ENCODE measurements at regions not wholly inside any gene's neighbourhood (a gene's known extent, or its start where the extent isn't known, plus 50 kb on each side); places are given as distances from the start of the nearest gene placed in this dataset.

GRCh38 chr3:117562000-117562399 is 852.4 kb downstream of the TUSC7 start:
- Histone ChIP-seq H3K9me2 (no peaks in the 10 kb centered on the region), H3K27me3 (ENCODE audit: insufficient read depth) (no peaks in the 10 kb centered on the region), H3K9ac (no peak overlapping the region), H3K4me3 (ENCODE audit: low read depth in 2 of 2, low read length in 1 of 2) (no peak overlapping the region), H3K36me3 (replicated peaks in 1 of 2; ENCODE audit: control insufficient read depth in 1 of 2, insufficient read depth in 2 of 2, low read length in 1 of 2) (no peaks in the 10 kb centered on the region), H3F3A (replicated peaks; ENCODE audit: insufficient read depth) (no peaks in the 10 kb centered on the region), H3K4me2 (no peak overlapping the region), H2AFZ (ENCODE audit: low read depth) (no peak overlapping the region), H3K27ac (ENCODE audit: low read depth in 2 of 2, low read length in 1 of 2) (no peak overlapping the region), H3K9me3 (no peaks in the 10 kb centered on the region), H3K4me1 (ENCODE audit: control insufficient read depth in 1 of 2, insufficient read depth in 2 of 2, low read depth in 1 of 2, low read length in 1 of 2) (no peaks in the 10 kb centered on the region; a peak in 1 of 4 replicates), H4K20me1 (ENCODE audit: insufficient read depth) (no peaks in the 10 kb centered on the region), H3K79me2 (ENCODE audit: insufficient read depth) (no peaks in the 10 kb centered on the region)
- ChIA-PET CTCF (interaction anchor here (1.0 to 1.4 kb wide), 2 partner anchors 10 to 27 kb away, joined by 3 read pairs; no protein-coding TSS in a partner anchor), POLR2A (no interaction called here)
- TF ChIP-seq RXRA (IDR thresholded peaks at IDR 0.05; ENCODE audit: borderline replicate concordance, low read depth): no peak
- no peak for TF ChIP-seq RAD21 (IDR thresholded peaks at IDR 0.05; ENCODE audit: low read length)
- TF ChIP-seq CTCF (IDR thresholded peaks at IDR 0.05): no peak
- TF ChIP-seq IRF3 (IDR thresholded peaks at IDR 0.05; ENCODE audit: low read depth, low read length): no peak
- TF ChIP-seq REST (IDR thresholded peaks at IDR 0.05; ENCODE audit: low read depth, low read length): no peak
- TF ChIP-seq NFIC (IDR thresholded peaks at IDR 0.05; ENCODE audit: borderline replicate concordance): no peak
- TF ChIP-seq MAX (IDR thresholded peaks at IDR 0.05; ENCODE audit: low read depth): no peak
- no peak for TF ChIP-seq CHD2 (IDR thresholded peaks at IDR 0.05; ENCODE audit: low read length, partially characterized antibody)
- no peak for TF ChIP-seq SMC3 (IDR thresholded peaks at IDR 0.05; ENCODE audit: low read depth, low read length)
- no peak for TF ChIP-seq ZBTB33 (IDR thresholded peaks at IDR 0.05; ENCODE audit: borderline replicate concordance, low read depth)
- no peak for DNase-seq
- 70% methylated on average over 1 of the region's 2 CpGs for WGBS (ENCODE audit: low lambda C conversion rate)
